ENCODE measurements at regions not wholly inside any gene's neighbourhood (a gene's known extent, or its start where the extent isn't known, plus 50 kb on each side); places are given as distances from the start of the nearest gene placed in this dataset.

DNA sequence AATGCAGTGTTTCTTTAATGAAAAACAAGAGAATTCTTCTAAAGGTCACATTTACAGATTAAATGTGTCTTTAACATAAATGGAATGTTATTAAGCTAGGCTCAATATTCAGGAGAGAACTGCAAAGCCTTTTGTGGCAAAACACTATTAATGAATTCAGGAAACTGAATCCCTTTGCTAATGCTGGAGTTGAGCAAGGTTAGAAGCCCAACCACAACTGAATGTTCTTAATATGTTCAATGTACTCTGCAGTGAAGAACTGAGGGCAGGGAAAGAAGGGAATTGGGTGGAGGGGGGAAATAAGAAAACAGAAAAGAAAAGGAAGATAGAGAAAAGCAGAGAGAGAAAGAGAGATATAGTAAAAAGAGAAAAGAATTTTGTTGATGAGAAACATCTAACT, 276.7 kb upstream of the TMEM161B start:
- TF ChIP-seq, protein P1, sequence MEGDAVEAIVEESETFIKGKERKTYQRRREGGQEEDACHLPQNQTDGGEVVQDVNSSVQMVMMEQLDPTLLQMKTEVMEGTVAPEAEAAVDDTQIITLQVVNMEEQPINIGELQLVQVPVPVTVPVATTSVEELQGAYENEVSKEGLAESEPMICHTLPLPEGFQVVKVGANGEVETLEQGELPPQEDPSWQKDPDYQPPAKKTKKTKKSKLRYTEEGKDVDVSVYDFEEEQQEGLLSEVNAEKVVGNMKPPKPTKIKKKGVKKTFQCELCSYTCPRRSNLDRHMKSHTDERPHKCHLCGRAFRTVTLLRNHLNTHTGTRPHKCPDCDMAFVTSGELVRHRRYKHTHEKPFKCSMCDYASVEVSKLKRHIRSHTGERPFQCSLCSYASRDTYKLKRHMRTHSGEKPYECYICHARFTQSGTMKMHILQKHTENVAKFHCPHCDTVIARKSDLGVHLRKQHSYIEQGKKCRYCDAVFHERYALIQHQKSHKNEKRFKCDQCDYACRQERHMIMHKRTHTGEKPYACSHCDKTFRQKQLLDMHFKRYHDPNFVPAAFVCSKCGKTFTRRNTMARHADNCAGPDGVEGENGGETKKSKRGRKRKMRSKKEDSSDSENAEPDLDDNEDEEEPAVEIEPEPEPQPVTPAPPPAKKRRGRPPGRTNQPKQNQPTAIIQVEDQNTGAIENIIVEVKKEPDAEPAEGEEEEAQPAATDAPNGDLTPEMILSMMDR (IDR thresholded peaks at IDR 0.05; ENCODE audit: low read length), result no peak
- no peak for TF ChIP-seq EZH2 (IDR thresholded peaks at IDR 0.05; ENCODE audit: borderline replicate concordance, low read length)

DNA sequence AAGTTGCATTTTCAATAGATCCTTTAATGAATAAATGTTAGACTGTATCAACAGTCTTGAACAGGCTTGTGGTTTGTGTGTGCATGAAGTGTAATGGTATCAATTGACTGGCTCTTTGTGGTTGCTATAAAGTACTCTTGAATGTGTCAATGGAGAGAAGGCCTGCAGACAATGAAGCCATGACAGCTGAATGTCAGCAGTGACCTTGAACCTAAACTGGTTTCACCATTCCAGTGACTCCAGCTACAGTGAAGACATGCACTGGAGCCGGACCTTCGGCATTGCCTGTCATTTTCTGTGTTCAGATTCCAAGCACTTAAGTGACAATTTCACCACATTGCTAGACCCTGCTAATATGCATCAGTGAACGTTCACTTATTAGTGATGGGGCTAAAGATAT, 276.0 kb upstream of the TMEM161B start:
- Histone ChIP-seq H3K27me3 (ENCODE audit: insufficient read depth, low read length) (no peaks in the 10 kb centered on the region), H3K36me3 (ENCODE audit: insufficient read depth, low read length) (no peaks in the 10 kb centered on the region), H3K27ac (ENCODE audit: low read depth, low read length, poor library complexity, severe bottlenecking) (no peak overlapping the region), H3K9ac (ENCODE audit: low read length) (no peak overlapping the region), H3K79me2 (ENCODE audit: insufficient read depth, low read length) (no peaks in the 10 kb centered on the region), H3K4me3 (ENCODE audit: low read depth, low read length, poor library complexity, severe bottlenecking) (no peak overlapping the region), H2AFZ (ENCODE audit: low read length) (no peak overlapping the region), H3K9me3 (ENCODE audit: low read length) (no peaks in the 10 kb centered on the region), H3F3A (ENCODE audit: insufficient read depth, low read length) (no peaks in the 10 kb centered on the region), H4K20me1 (ENCODE audit: insufficient read depth, low read length) (no peaks in the 10 kb centered on the region), H3K4me2 (ENCODE audit: low read length) (no peak overlapping the region), H3K9me2 (ENCODE audit: low read depth, low read length) (no peaks in the 10 kb centered on the region), H3K4me1 (ENCODE audit: insufficient read depth, low read length, severe bottlenecking) (peaks cover 9% of the 10 kb centered on the region)
- TF ChIP-seq EZH2 (IDR thresholded peaks at IDR 0.05; ENCODE audit: borderline replicate concordance, low read length), result no peak
- TF ChIP-seq, protein P1 (IDR thresholded peaks at IDR 0.05; ENCODE audit: low read length), result no peak

More for the DNA sequence above, 276.7 kb upstream of the TMEM161B start:
- H3K36me3 ChIP-seq (ENCODE audit: insufficient read depth, low read length), result no peaks in the 10 kb centered on the region
- H3K27me3 ChIP-seq (ENCODE audit: insufficient read depth, low read length), result no peaks in the 10 kb centered on the region
- no peak overlapping the region for H3K9ac ChIP-seq (ENCODE audit: low read length)
- H4K20me1 ChIP-seq (ENCODE audit: insufficient read depth, low read length), result no peaks in the 10 kb centered on the region
- H3K9me3 ChIP-seq (ENCODE audit: low read length), result no peaks in the 10 kb centered on the region
- no peak overlapping the region for H2AFZ ChIP-seq (ENCODE audit: low read length)
- no peak overlapping the region for H3K4me2 ChIP-seq (ENCODE audit: low read length)
- H3K79me2 ChIP-seq (ENCODE audit: insufficient read depth, low read length), result no peaks in the 10 kb centered on the region
- no peaks in the 10 kb centered on the region for H3F3A ChIP-seq (ENCODE audit: insufficient read depth, low read length)
- H3K27ac ChIP-seq (ENCODE audit: low read depth, low read length, poor library complexity, severe bottlenecking), result no peak overlapping the region
- H3K9me2 ChIP-seq (ENCODE audit: low read depth, low read length), result no peaks in the 10 kb centered on the region
- H3K4me1 ChIP-seq (ENCODE audit: insufficient read depth, low read length, severe bottlenecking), result peaks cover 9% of the 10 kb centered on the region
- no peak overlapping the region for H3K4me3 ChIP-seq (ENCODE audit: low read depth, low read length, poor library complexity, severe bottlenecking)

DNA sequence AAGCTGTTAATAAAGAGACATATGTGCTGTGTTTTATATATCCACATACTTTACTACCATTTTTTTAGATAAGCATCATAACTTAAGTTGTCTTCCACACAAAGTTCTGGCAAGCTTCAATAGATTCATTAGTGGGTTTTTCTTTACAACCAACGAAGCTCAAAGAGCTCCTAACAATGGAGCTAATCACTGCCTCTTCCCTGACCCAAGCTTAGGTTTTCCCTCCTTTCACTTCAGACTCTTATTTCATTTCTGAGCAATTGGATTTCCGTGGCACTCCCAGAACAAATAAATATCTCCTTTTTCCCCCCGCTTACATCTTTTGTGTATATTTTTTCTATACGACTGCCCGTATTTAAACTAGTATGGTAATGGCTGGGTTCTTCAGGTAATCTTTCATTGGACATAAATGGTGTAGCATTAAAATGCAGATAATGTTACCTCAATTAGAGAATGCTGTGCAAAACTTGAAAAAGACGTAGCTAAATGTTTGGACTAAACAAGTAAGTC, 275.5 kb upstream of the TMEM161B start:
- Histone ChIP-seq H3K27me3 (ENCODE audit: insufficient read depth, low read length) (no peaks in the 10 kb centered on the region), H3K36me3 (ENCODE audit: insufficient read depth, low read length) (no peaks in the 10 kb centered on the region), H3K27ac (ENCODE audit: low read depth, low read length, poor library complexity, severe bottlenecking) (no peak overlapping the region), H4K20me1 (ENCODE audit: insufficient read depth, low read length) (no peaks in the 10 kb centered on the region), H3K4me2 (ENCODE audit: low read length) (no peak overlapping the region), H3K9me2 (ENCODE audit: low read depth, low read length) (no peaks in the 10 kb centered on the region), H3K79me2 (ENCODE audit: insufficient read depth, low read length) (no peaks in the 10 kb centered on the region), H3F3A (ENCODE audit: insufficient read depth, low read length) (no peaks in the 10 kb centered on the region), H2AFZ (ENCODE audit: low read length) (no peak overlapping the region), H3K9me3 (ENCODE audit: low read length) (no peaks in the 10 kb centered on the region), H3K9ac (ENCODE audit: low read length) (no peak overlapping the region), H3K4me3 (ENCODE audit: low read depth, low read length, poor library complexity, severe bottlenecking) (no peak overlapping the region), H3K4me1 (ENCODE audit: insufficient read depth, low read length, severe bottlenecking) (peaks cover 9% of the 10 kb centered on the region)
- TF ChIP-seq, protein P1 (IDR thresholded peaks at IDR 0.05; ENCODE audit: low read length), result no peak
- no peak for TF ChIP-seq EZH2 (IDR thresholded peaks at IDR 0.05; ENCODE audit: borderline replicate concordance, low read length)

Data from OCI-LY1 (cell line).